ENCODE measurements at regions not wholly inside any gene's neighbourhood (a gene's known extent, or its start where the extent isn't known, plus 50 kb on each side); places are given as distances from the start of the nearest gene placed in this dataset.

DNA sequence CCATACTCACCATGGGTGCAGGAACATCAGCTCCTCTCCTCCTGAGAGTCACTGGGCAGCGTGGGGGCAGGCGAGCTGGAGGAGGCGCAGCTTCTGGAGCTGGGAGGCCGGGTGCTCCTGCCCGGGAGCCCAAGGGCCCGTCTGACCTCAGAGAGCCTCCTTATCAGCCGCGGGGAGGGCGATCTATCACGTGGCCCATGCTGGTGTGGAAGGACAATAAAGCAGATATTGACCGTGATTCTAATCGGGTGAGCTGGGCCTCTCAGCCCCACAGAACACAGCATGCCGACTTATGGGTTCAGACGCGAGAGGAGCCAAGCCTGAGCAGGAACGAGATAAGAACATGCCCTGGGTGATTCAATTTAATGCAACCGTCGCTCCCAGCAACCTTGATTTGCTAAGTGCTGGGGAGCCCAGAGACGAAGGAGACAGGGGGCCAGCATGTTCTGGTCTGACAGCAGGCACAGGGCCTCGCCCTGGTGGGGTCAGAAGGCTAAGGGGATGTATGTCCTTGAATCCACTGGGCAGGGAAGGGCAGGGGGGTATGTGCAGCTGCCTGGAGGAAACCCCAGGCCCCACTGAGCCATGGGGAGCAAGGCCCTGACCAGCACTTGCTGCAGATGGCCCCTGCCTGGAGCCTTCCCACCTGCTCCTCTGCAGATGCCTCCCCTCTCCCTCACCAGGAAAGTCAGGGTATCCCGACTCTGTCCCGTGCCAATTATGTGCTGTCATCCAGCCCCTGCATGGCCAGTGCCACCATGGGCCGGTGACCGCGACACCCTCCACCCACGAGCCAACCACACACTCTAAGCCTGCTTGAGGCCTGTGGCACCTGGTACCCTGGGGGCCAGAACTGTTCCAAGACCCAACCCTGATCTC is 95.3 kb upstream of the RET start:
- ATAC-seq (no peak), DNase-seq (ENCODE audit: low spot score) (no peak)
- no peak overlapping the region for H3K27ac Mint-ChIP-seq

More for the DNA sequence above, 95.3 kb upstream of the RET start:
- no peak overlapping the region for H3K4me3 Mint-ChIP-seq
- H3K27me3 Mint-ChIP-seq (ENCODE audit: insufficient read depth, low read depth, poor library complexity): peaks cover 13% of the 10 kb centered on the region
- no peak overlapping the region for H3K4me2 ChIP-seq
- no peak overlapping the region for H3K4me3 ChIP-seq
- no peak overlapping the region for H3K27ac ChIP-seq (ENCODE audit: low read depth)
- no peaks in the 10 kb centered on the region for H3F3A ChIP-seq (replicated peaks; ENCODE audit: low read depth)
- no peaks in the 10 kb centered on the region for H3K4me1 ChIP-seq (ENCODE audit: insufficient read depth)
- peaks cover 3% of the 10 kb centered on the region; the same call in 1 of the 3 replicates for H3K4me1 Mint-ChIP-seq
- no peaks in the 10 kb centered on the region for H3K9me3 Mint-ChIP-seq
- TF ChIP-seq, protein P1, sequence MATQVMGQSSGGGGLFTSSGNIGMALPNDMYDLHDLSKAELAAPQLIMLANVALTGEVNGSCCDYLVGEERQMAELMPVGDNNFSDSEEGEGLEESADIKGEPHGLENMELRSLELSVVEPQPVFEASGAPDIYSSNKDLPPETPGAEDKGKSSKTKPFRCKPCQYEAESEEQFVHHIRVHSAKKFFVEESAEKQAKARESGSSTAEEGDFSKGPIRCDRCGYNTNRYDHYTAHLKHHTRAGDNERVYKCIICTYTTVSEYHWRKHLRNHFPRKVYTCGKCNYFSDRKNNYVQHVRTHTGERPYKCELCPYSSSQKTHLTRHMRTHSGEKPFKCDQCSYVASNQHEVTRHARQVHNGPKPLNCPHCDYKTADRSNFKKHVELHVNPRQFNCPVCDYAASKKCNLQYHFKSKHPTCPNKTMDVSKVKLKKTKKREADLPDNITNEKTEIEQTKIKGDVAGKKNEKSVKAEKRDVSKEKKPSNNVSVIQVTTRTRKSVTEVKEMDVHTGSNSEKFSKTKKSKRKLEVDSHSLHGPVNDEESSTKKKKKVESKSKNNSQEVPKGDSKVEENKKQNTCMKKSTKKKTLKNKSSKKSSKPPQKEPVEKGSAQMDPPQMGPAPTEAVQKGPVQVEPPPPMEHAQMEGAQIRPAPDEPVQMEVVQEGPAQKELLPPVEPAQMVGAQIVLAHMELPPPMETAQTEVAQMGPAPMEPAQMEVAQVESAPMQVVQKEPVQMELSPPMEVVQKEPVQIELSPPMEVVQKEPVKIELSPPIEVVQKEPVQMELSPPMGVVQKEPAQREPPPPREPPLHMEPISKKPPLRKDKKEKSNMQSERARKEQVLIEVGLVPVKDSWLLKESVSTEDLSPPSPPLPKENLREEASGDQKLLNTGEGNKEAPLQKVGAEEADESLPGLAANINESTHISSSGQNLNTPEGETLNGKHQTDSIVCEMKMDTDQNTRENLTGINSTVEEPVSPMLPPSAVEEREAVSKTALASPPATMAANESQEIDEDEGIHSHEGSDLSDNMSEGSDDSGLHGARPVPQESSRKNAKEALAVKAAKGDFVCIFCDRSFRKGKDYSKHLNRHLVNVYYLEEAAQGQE (IDR thresholded peaks at IDR 0.05; ENCODE audit: unreplicated experiment): no peak
- TF ChIP-seq STAT1 (IDR thresholded peaks at IDR 0.05; ENCODE audit: unreplicated experiment) (no peak), EZH2phosphoT487 (IDR thresholded peaks at IDR 0.05; ENCODE audit: unreplicated experiment) (no peak), EZH2 (IDR thresholded peaks at IDR 0.05; ENCODE audit: low read depth, unreplicated experiment) (no peak), ZNF331 (CRISPR knock-in tag; IDR thresholded peaks at IDR 0.05; ENCODE audit: low read depth) (no peak), ZNF114 (CRISPR knock-in tag; IDR thresholded peaks at IDR 0.05) (no peak), POLR2AphosphoS5 (IDR thresholded peaks at IDR 0.05; ENCODE audit: low read depth) (no peak), NANOG (IDR thresholded peaks at IDR 0.05; ENCODE audit: borderline replicate concordance) (no peak), JUNB (IDR thresholded peaks at IDR 0.05; ENCODE audit: unreplicated experiment) (no peak), CREB1 (CRISPR knock-in tag; IDR thresholded peaks at IDR 0.05; ENCODE audit: low read depth) (no peak)
- TF ChIP-seq, protein P2, sequence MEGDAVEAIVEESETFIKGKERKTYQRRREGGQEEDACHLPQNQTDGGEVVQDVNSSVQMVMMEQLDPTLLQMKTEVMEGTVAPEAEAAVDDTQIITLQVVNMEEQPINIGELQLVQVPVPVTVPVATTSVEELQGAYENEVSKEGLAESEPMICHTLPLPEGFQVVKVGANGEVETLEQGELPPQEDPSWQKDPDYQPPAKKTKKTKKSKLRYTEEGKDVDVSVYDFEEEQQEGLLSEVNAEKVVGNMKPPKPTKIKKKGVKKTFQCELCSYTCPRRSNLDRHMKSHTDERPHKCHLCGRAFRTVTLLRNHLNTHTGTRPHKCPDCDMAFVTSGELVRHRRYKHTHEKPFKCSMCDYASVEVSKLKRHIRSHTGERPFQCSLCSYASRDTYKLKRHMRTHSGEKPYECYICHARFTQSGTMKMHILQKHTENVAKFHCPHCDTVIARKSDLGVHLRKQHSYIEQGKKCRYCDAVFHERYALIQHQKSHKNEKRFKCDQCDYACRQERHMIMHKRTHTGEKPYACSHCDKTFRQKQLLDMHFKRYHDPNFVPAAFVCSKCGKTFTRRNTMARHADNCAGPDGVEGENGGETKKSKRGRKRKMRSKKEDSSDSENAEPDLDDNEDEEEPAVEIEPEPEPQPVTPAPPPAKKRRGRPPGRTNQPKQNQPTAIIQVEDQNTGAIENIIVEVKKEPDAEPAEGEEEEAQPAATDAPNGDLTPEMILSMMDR (conservative IDR thresholded peaks at IDR 0.05; ENCODE audit: low read depth in 2 of 2): no peak
- TF ChIP-seq, protein P3, sequence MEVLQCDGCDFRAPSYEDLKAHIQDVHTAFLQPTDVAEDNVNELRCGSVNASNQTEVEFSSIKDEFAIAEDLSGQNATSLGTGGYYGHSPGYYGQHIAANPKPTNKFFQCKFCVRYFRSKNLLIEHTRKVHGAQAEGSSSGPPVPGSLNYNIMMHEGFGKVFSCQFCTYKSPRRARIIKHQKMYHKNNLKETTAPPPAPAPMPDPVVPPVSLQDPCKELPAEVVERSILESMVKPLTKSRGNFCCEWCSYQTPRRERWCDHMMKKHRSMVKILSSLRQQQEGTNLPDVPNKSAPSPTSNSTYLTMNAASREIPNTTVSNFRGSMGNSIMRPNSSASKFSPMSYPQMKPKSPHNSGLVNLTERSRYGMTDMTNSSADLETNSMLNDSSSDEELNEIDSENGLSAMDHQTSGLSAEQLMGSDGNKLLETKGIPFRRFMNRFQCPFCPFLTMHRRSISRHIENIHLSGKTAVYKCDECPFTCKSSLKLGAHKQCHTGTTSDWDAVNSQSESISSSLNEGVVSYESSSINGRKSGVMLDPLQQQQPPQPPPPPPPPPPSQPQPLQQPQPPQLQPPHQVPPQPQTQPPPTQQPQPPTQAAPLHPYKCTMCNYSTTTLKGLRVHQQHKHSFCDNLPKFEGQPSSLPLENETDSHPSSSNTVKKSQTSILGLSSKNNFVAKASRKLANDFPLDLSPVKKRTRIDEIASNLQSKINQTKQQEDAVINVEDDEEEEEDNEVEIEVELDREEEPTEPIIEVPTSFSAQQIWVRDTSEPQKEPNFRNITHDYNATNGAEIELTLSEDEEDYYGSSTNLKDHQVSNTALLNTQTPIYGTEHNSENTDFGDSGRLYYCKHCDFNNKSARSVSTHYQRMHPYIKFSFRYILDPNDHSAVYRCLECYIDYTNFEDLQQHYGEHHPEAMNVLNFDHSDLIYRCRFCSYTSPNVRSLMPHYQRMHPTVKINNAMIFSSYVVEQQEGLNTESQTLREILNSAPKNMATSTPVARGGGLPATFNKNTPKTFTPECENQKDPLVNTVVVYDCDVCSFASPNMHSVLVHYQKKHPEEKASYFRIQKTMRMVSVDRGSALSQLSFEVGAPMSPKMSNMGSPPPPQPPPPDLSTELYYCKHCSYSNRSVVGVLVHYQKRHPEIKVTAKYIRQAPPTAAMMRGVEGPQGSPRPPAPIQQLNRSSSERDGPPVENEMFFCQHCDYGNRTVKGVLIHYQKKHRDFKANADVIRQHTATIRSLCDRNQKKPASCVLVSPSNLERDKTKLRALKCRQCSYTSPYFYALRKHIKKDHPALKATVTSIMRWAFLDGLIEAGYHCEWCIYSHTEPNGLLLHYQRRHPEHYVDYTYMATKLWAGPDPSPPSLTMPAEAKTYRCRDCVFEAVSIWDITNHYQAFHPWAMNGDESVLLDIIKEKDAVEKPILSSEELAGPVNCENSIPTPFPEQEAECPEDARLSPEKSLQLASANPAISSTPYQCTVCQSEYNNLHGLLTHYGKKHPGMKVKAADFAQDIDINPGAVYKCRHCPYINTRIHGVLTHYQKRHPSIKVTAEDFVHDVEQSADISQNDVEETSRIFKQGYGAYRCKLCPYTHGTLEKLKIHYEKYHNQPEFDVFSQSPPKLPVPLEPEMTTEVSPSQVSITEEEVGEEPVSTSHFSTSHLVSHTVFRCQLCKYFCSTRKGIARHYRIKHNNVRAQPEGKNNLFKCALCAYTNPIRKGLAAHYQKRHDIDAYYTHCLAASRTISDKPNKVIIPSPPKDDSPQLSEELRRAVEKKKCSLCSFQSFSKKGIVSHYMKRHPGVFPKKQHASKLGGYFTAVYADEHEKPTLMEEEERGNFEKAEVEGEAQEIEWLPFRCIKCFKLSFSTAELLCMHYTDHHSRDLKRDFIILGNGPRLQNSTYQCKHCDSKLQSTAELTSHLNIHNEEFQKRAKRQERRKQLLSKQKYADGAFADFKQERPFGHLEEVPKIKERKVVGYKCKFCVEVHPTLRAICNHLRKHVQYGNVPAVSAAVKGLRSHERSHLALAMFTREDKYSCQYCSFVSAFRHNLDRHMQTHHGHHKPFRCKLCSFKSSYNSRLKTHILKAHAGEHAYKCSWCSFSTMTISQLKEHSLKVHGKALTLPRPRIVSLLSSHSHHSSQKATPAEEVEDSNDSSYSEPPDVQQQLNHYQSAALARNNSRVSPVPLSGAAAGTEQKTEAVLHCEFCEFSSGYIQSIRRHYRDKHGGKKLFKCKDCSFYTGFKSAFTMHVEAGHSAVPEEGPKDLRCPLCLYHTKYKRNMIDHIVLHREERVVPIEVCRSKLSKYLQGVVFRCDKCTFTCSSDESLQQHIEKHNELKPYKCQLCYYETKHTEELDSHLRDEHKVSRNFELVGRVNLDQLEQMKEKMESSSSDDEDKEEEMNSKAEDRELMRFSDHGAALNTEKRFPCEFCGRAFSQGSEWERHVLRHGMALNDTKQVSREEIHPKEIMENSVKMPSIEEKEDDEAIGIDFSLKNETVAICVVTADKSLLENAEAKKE (CRISPR knock-in tag; IDR thresholded peaks at IDR 0.05): no peak
- TF ChIP-seq, protein P4, sequence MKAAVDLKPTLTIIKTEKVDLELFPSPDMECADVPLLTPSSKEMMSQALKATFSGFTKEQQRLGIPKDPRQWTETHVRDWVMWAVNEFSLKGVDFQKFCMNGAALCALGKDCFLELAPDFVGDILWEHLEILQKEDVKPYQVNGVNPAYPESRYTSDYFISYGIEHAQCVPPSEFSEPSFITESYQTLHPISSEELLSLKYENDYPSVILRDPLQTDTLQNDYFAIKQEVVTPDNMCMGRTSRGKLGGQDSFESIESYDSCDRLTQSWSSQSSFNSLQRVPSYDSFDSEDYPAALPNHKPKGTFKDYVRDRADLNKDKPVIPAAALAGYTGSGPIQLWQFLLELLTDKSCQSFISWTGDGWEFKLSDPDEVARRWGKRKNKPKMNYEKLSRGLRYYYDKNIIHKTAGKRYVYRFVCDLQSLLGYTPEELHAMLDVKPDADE (IDR thresholded peaks at IDR 0.05): no peak
- H3K36me3 Mint-ChIP-seq (ENCODE audit: low read depth): no peaks in the 10 kb centered on the region; the same call in 2 of the 3 replicates
- no peaks in the 10 kb centered on the region for H3K79me2 ChIP-seq (replicated peaks; ENCODE audit: insufficient read depth)
- H4K20me1 ChIP-seq (replicated peaks; ENCODE audit: insufficient read depth): no peaks in the 10 kb centered on the region
- H2AFZ ChIP-seq: no peak overlapping the region
- no peaks in the 10 kb centered on the region for H3K9me2 ChIP-seq (ENCODE audit: insufficient read depth)
- no peaks in the 10 kb centered on the region for H3K36me3 ChIP-seq (ENCODE audit: insufficient read depth)
- no peaks in the 10 kb centered on the region for H3K27me3 ChIP-seq (ENCODE audit: insufficient read depth)
